Loucy (cell line): ENCODE measurements at regions not wholly inside any gene's neighbourhood (a gene's known extent, or its start where the extent isn't known, plus 50 kb on each side); places are given as distances from the start of the nearest gene placed in this dataset.

Source experiments
- CTCF ChIP-seq: fragments of 200-600 bp; sonication (generic); conservative IDR thresholded peaks from 2 replicates; pipeline ENCODE4 v1.5.1; 2014; ENCODE audit warnings: mild to moderate bottlenecking, antibody characterized with exemption, low read length
- EZH2phosphoT487 ChIP-seq: fragments of 200-600 bp; IDR thresholded peaks from 2 replicates; pipeline ENCODE4 v1.6.1; 2018; ENCODE audit warnings: antibody characterized with exemption, mild to moderate bottlenecking, moderate library complexity, borderline replicate concordance

- no peak for TF ChIP-seq CTCF
- no peak for TF ChIP-seq EZH2phosphoT487
Observed at GRCh38 chr1:25036117-25036546, 106.1 kb upstream of the RUNX3 start.
